ENCODE measurements at regions not wholly inside any gene's neighbourhood (a gene's known extent, or its start where the extent isn't known, plus 50 kb on each side); places are given as distances from the start of the nearest gene placed in this dataset. TPM values are rescaled to one million over a fixed set of nuclear protein-coding genes. Genes with fewer than 3 reads are reported as not detected.

DNA sequence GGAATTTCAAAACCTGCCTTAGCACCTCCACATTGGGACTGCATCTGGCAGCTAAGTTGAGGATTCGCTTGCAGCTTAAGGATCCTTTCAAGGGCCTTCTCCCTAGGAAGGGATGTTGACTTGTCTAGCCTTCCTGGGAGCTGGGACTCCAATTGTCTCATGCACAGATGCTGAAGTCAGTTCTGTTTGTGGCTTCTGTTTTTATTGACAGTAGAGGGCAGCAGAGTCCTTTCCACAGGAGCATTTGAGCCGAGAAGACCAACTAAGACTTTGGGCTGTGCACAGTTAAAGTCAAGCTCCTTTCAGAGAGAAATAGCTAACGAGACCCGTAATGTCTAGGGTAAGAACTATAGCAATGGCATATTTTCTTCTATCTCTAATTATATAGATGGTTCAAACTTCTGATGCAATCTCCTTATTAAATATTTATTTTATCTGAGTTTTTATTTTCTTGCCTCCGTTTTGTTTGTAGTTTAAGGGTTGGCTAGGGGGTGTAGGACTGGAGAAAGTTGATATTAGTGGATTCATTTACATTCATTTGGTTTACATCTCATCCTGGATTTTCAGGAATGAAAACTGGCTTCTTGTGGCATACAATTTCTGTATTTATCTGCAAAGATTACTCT lies 59.7 kb upstream of the KBTBD8 start:
- Histone ChIP-seq H3K4me3 (no peak overlapping the region), H3K27me3 (no peaks in the 10 kb centered on the region), H3K9me3 (no peaks in the 10 kb centered on the region), H3K36me3 (replicated peaks in 1 of 2; ENCODE audit: insufficient read depth in 1 of 2, low read depth in 2 of 2) (no peaks in the 10 kb centered on the region), H3K4me1 (no peaks in the 10 kb centered on the region), H3K27ac (no peak overlapping the region)
- intact Hi-C loops (cut with DNase I): no loop called here
- TF ChIP-seq CTCF (IDR thresholded peaks at IDR 0.05): peak; percentile 53 to 76 (median 68)
- no peak for TF ChIP-seq POLR2A (IDR thresholded peaks at IDR 0.05)
- DNase-seq (peak; percentile 32 to 60 (median 40)), ATAC-seq (peak; percentile 64)
- WGBS, 2 donors: 11 to 14% methylated on average over 5 of the region's 5 CpGs

DNA sequence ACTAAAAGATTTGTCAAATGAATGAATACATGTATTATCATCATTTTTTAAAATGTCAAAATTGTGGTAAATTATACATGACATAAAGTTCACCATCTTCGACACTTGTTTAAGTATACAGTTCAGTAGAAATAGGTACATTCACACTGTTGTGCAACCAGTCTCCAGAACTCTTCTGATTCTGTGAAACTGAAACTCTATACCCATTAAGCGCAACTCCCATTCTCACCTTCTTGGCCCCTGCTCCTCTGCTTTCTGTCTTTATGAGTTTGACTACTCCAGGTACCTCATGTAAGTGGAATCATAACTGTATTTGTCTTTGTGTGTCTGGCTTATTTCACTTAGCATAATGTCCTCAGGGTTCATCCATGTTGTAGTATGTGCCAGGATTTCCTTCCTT lies 50.1 kb upstream of the KBTBD8 start:
- H3K27me3 ChIP-seq: no peaks in the 10 kb centered on the region
- DNase-seq (no peak), ATAC-seq (no peak)
- no peaks in the 10 kb centered on the region for H3K36me3 ChIP-seq (replicated peaks in 1 of 2; ENCODE audit: insufficient read depth in 1 of 2, low read depth in 2 of 2)
- no peaks in the 10 kb centered on the region for H3K4me1 ChIP-seq
- no peak overlapping the region for H3K4me3 ChIP-seq
- WGBS, 2 donors: 93 to 98% methylated on average over 2 of the region's 2 CpGs
- no peaks in the 10 kb centered on the region for H3K9me3 ChIP-seq
- TF ChIP-seq CTCF (IDR thresholded peaks at IDR 0.05): no peak
- no peak for TF ChIP-seq POLR2A (IDR thresholded peaks at IDR 0.05)
- intact Hi-C loops (cut with DNase I): no loop called here
- no peak overlapping the region for H3K27ac ChIP-seq

Small RNAs in the stretch of these regions (small RNA-seq; reads per million reads assigned to genes)
- gene RPL21P41: not detected
